Mesendoderm (in vitro differentiated cells): ENCODE measurements at regions not wholly inside any gene's neighbourhood (a gene's known extent, or its start where the extent isn't known, plus 50 kb on each side); places are given as distances from the start of the nearest gene placed in this dataset.

ENCODE experiments used
- DNase-seq: peaks from one replicate; pipeline ENCODE4 v3.0.0; 2013
- H2AK5ac ChIP-seq: 2 replicates; pipeline ENCODE4 v1.6.1; 2013; ENCODE audit warnings: low read length, inconsistent platforms
- H2BK120ac ChIP-seq: 2 replicates; pipeline ENCODE4 v1.6.1; 2013; ENCODE audit warnings: low read depth, mild to moderate bottlenecking, low read length, moderate library complexity, mixed read lengths
- H2BK15ac ChIP-seq: replicated peaks from 2 replicates; pipeline ENCODE4 v1.6.1; 2013; ENCODE audit warnings: low read depth, mild to moderate bottlenecking, moderate library complexity
- H2BK5ac ChIP-seq: 2 replicates; pipeline ENCODE4 v1.6.1; 2013; ENCODE audit warnings: low read length, inconsistent platforms
- H3K18ac ChIP-seq: 2 replicates; pipeline ENCODE4 v1.6.1; 2013; ENCODE audit warnings: mild to moderate bottlenecking, low read length, mixed read lengths
- H3K23ac ChIP-seq: one replicate; pipeline ENCODE4 v1.6.1; 2013; ENCODE audit warnings: low read length
- H3K27ac ChIP-seq: 2 replicates; pipeline ENCODE4 v1.5.1; 2013; ENCODE audit warnings: low read depth, mild to moderate bottlenecking, inconsistent platforms, low read length, moderate library complexity
- H3K27me3 ChIP-seq: 2 replicates; pipeline ENCODE4 v1.6.1; 2013; ENCODE audit warnings: low read length, control low read depth, mild to moderate bottlenecking, inconsistent platforms; ENCODE audit not compliant: insufficient read depth, poor library complexity
- H3K36me3 ChIP-seq: 2 replicates; pipeline ENCODE4 v1.6.1; 2013; ENCODE audit warnings: low read length, inconsistent platforms; ENCODE audit not compliant: control insufficient read depth, insufficient read depth
- H3K4ac ChIP-seq: one replicate; pipeline ENCODE4 v1.6.1; 2013; ENCODE audit warnings: low read depth, mild to moderate bottlenecking, low read length, moderate library complexity
- H3K4me1 ChIP-seq: 2 replicates; pipeline ENCODE4 v1.6.1; 2013; ENCODE audit warnings: low read depth, low read length, inconsistent platforms; ENCODE audit not compliant: control insufficient read depth
- H3K4me2 ChIP-seq: 2 replicates; pipeline ENCODE4 v1.6.1; 2013; ENCODE audit warnings: low read length
- H3K4me3 ChIP-seq: 2 replicates; pipeline ENCODE4 v1.5.1; 2013; ENCODE audit warnings: mild to moderate bottlenecking, low read length
- H3K56ac ChIP-seq: one replicate; pipeline ENCODE4 v1.6.1; 2013; ENCODE audit warnings: low read length
- H3K79me1 ChIP-seq: 2 replicates; pipeline ENCODE4 v1.6.1; 2013; ENCODE audit warnings: low read length, inconsistent platforms
- H3K79me2 ChIP-seq: 2 replicates; pipeline ENCODE4 v1.6.1; 2013; ENCODE audit warnings: mild to moderate bottlenecking, low read length; ENCODE audit not compliant: control insufficient read depth, insufficient read depth
- H3K9ac ChIP-seq: 2 replicates; pipeline ENCODE4 v1.6.1; 2013; ENCODE audit warnings: low read length, inconsistent platforms
- H4K5ac ChIP-seq: one replicate; pipeline ENCODE4 v1.6.1; 2013; ENCODE audit warnings: low read length
- H4K8ac ChIP-seq: one replicate; pipeline ENCODE4 v1.6.1; 2013; ENCODE audit warnings: low read depth, mild to moderate bottlenecking, control low read depth, low read length, moderate library complexity
- WGBS: extraction: QIAGEN DNeasy Blood & Tissue Kit; methylation state at CpG from one replicate; pipeline ENCODE4 v1.1.7; 2013; ENCODE audit warnings: low lambda C conversion rate, missing lambda C conversion rate; ENCODE audit not compliant: insufficient coverage; ENCODE audit errors: extremely low coverage; 5-methylcytosine and 5-hydroxymethylcytosine counted together

GRCh38 chr6:159102373-159103160, 57.8 kb upstream of the TAGAP start:
- H2BK5ac ChIP-seq: no peak overlapping the region
- H3K27ac ChIP-seq: no peak overlapping the region
- H2BK15ac ChIP-seq: no peak overlapping the region

DNA sequence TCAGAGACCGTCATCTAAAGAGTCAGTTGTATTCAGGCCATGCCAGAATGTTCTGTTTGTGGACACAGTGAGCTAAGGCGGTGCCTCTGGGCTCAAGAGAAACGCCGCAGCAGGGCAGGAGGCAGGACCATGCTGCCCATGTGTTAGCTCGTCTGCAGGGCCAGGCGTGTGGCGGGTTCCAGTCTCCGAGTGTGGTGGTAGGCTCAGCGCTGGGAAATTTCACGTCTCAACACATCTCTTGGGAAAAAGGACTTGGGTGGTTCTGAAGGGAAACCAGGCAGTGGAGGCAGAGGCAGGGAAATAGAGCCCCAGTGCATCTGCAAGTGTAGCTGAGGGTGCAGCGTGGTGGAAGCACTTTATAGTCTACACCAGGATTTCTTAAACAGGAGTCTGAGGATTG, 56.9 kb upstream of the TAGAP start:
- Histone ChIP-seq H3K23ac (no peak overlapping the region), H3K56ac (no peak overlapping the region), H3K79me1 (no peaks in the 10 kb centered on the region), H3K18ac (no peak overlapping the region), H3K4me3 (no peak overlapping the region), H3K79me2 (no peaks in the 10 kb centered on the region), H3K4me2 (no peak overlapping the region), H3K27me3 (no peaks in the 10 kb centered on the region), H4K8ac (no peak overlapping the region), H3K4ac (no peak overlapping the region), H3K9ac (no peak overlapping the region), H3K4me1 (no peaks in the 10 kb centered on the region), H2AK5ac (no peak overlapping the region), H3K36me3 (no peaks in the 10 kb centered on the region), H2BK120ac (no peak overlapping the region), H3K27ac (no peak overlapping the region), H4K5ac (no peak overlapping the region), H2BK15ac (no peak overlapping the region), H2BK5ac (no peak overlapping the region)
- DNase-seq: no peak
- WGBS: no CpG with 5 or more reads among the region's 11 CpGs

More at GRCh38 chr6:159102373-159103160, 57.8 kb upstream of the TAGAP start:
- no peak overlapping the region for H3K23ac ChIP-seq
- no peak overlapping the region for H3K4ac ChIP-seq
- H3K79me1 ChIP-seq: no peaks in the 10 kb centered on the region
- H3K36me3 ChIP-seq: no peaks in the 10 kb centered on the region
- no CpG with 5 or more reads among the region's 5 CpGs for WGBS
- no peaks in the 10 kb centered on the region for H3K79me2 ChIP-seq
- H4K8ac ChIP-seq: no peak overlapping the region
- H4K5ac ChIP-seq: no peak overlapping the region
- H3K4me3 ChIP-seq: no peak overlapping the region
- H3K56ac ChIP-seq: no peak overlapping the region
- H2BK120ac ChIP-seq: no peak overlapping the region
- DNase-seq: no peak
- no peak overlapping the region for H3K9ac ChIP-seq
- no peaks in the 10 kb centered on the region for H3K4me1 ChIP-seq
- H3K27me3 ChIP-seq: no peaks in the 10 kb centered on the region
- H2AK5ac ChIP-seq: no peak overlapping the region
- no peak overlapping the region for H3K4me2 ChIP-seq
- no peak overlapping the region for H3K18ac ChIP-seq

GRCh38 chr6:159100395-159101182, 55.8 kb upstream of the TAGAP start:
- DNase-seq: no peak
- H2BK5ac ChIP-seq: no peak overlapping the region
- no peak overlapping the region for H3K18ac ChIP-seq
- no peak overlapping the region for H2BK120ac ChIP-seq
- no CpG with 5 or more reads among the region's 15 CpGs for WGBS
- H2AK5ac ChIP-seq: no peak overlapping the region
- no peak overlapping the region for H3K4me3 ChIP-seq
- H3K36me3 ChIP-seq: no peaks in the 10 kb centered on the region
- no peaks in the 10 kb centered on the region for H3K27me3 ChIP-seq
- no peaks in the 10 kb centered on the region for H3K4me1 ChIP-seq
- no peak overlapping the region for H3K56ac ChIP-seq
- H4K8ac ChIP-seq: no peak overlapping the region
- H3K79me2 ChIP-seq: no peaks in the 10 kb centered on the region
- H2BK15ac ChIP-seq: no peak overlapping the region
- H3K23ac ChIP-seq: no peak overlapping the region
- no peak overlapping the region for H3K4ac ChIP-seq
- H3K27ac ChIP-seq: no peak overlapping the region
- H3K9ac ChIP-seq: no peak overlapping the region
- no peak overlapping the region for H3K4me2 ChIP-seq
- H3K79me1 ChIP-seq: no peaks in the 10 kb centered on the region
- H4K5ac ChIP-seq: no peak overlapping the region

DNA sequence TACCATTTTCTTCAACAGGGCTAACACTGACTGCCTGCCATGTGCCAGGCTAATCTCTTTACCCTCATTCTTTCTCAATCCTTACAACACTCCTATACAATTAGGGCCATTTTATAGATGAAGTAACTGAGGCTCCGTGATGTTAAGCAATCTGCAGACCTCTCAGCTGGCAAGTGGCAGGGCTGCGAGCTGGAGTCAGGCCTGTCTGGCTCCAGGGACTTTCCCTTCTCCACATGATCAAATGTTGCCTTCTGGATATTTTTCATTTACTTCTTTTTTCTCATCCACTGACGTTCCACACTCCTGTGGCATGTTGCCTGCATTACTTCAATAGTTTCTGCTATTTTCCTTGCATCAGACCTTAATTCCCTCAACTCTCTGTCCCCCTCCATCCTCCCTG, 55.2 kb upstream of the TAGAP start:
- Histone ChIP-seq H3K79me1 (no peaks in the 10 kb centered on the region), H4K5ac (no peak overlapping the region)

DNA sequence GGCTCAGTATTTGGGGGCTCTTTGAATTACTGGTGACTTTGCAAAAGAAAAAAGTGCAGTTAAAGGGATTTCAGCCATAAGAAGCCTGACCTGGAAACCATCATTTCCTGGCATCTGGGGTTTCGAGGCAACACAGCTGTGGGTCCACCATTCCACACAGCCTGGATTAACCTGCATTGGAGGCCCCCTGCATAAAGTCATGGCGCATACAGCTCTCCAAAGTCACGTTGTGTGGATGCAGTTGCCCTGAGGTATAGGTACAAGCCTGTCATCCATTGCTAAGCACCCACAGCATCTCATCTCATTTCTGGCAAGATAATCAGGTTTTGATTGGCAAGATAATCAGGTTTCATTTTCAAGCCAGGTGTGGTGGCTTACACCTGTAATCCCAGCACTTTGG, 54.5 kb upstream of the TAGAP start:
- Histone ChIP-seq H2AK5ac (no peak overlapping the region), H3K27ac (no peak overlapping the region), H3K27me3 (no peaks in the 10 kb centered on the region), H3K56ac (no peak overlapping the region), H3K36me3 (no peaks in the 10 kb centered on the region), H3K4ac (no peak overlapping the region), H3K4me1 (no peaks in the 10 kb centered on the region), H3K4me3 (no peak overlapping the region), H3K9ac (no peak overlapping the region), H3K79me2 (no peaks in the 10 kb centered on the region), H2BK120ac (no peak overlapping the region), H4K8ac (no peak overlapping the region), H3K18ac (no peak overlapping the region), H2BK15ac (no peak overlapping the region), H4K5ac (no peak overlapping the region), H3K23ac (no peak overlapping the region), H3K4me2 (no peak overlapping the region), H3K79me1 (no peaks in the 10 kb centered on the region), H2BK5ac (no peak overlapping the region)
- WGBS: no CpG with 5 or more reads among the region's 3 CpGs
- DNase-seq: no peak

More for the DNA sequence above, 55.2 kb upstream of the TAGAP start:
- no peaks in the 10 kb centered on the region for H3K4me1 ChIP-seq
- no peaks in the 10 kb centered on the region for H3K27me3 ChIP-seq
- no peak overlapping the region for H3K4me2 ChIP-seq
- no peak overlapping the region for H2BK5ac ChIP-seq
- no peaks in the 10 kb centered on the region for H3K79me2 ChIP-seq
- H3K23ac ChIP-seq: no peak overlapping the region
- H3K18ac ChIP-seq: no peak overlapping the region
- H4K8ac ChIP-seq: no peak overlapping the region
- no peak overlapping the region for H3K27ac ChIP-seq
- H3K4ac ChIP-seq: no peak overlapping the region
- H3K9ac ChIP-seq: no peak overlapping the region
- no peak for DNase-seq
- no peak overlapping the region for H2BK120ac ChIP-seq
- H2BK15ac ChIP-seq: no peak overlapping the region
- no peak overlapping the region for H3K56ac ChIP-seq
- H2AK5ac ChIP-seq: no peak overlapping the region
- no CpG with 5 or more reads among the region's 3 CpGs for WGBS
- no peak overlapping the region for H3K4me3 ChIP-seq
- H3K36me3 ChIP-seq: no peaks in the 10 kb centered on the region
